ENCODE measurements at regions not wholly inside any gene's neighbourhood (a gene's known extent, or its start where the extent isn't known, plus 50 kb on each side); places are given as distances from the start of the nearest gene placed in this dataset.

GRCh38 chr15:75148280-75148679, 53.4 kb upstream of the C15orf39 start:
- TF ChIP-seq ZNF274 (IDR thresholded peaks at IDR 0.05; ENCODE audit: low read depth, low read length) = no peak
- TF ChIP-seq SUZ12 (IDR thresholded peaks at IDR 0.05; ENCODE audit: extremely low read depth, insufficient read depth, insufficient read length) = no peak

Data from NT2/D1 (cell line).